IPS DF 19.7 (cell line): ENCODE measurements at regions not wholly inside any gene's neighbourhood (a gene's known extent, or its start where the extent isn't known, plus 50 kb on each side); places are given as distances from the start of the nearest gene placed in this dataset.
"Not testable (repeated sequence)": the region's sequence is repeated elsewhere in the genome, so short reads cannot be mapped to it uniquely, and the experiment has no call there.

Source experiments
- DNase-seq: peaks from one replicate; pipeline ENCODE4 v3.0.0-alpha.2; 2013; ENCODE audit warnings: low read depth, low spot score

- DNase-seq = no peak
These were observed 401.1 kb downstream of the CD83 start for GRCh38 chr6:14518515-14519217.

DNA sequence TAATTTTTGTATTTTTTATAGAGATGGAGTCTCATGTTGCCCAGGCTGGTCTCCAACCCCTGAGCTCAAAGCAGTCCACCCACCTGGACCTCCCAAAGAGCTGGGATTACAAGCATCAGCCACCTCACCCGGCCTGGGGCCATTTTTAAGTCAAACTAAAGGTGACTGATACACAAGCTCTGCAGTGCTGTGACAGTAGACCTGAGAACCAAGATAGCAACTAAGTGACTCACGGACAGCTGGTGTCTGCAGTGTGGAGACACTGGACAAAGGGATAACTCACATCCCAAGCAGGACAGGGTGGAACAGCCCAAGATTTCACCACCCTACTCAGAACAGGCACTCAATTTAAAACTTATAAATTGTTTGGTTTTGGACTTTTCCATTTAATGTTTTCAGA, 402.5 kb downstream of the CD83 start:
- DNase-seq = no peak

DNA sequence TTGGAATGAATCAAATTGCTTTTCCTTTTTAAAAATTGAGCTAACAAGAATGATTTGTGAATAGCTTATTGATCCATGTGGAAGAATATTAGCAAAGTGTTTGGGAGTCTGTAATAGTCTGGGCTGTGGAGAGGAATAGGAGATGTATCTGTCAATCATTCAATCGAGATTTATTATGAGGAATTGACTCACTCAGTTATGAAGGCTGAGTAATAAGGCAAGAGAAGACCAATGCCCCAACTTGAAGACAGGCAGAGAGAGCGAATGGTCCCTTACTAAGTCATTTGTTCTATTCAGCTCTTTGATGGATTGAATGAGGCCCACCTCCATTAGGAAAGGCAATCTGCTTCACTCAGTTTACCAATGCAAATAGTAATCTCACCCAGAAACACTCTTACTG, 403.0 kb downstream of the CD83 start:
- DNase-seq = no peak

DNA sequence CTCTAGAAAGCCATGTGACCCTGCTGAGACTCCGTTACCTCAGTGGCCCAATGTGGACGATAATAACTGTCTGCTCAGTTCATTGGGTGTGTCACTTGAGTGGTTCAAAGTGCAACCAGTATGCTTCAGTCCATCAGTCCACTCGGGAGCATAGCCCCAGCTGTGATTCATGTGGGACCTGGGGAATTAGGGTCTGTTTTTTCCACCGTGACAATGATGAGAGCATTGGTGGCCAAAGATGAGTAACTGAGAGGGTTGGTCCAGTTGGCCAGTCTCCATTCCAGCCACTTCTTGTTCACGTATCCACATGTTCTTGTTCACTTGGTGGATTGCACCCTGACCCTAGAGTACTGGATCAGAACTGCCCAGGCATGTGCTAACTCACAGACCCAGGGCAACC, 403.6 kb downstream of the CD83 start:
- DNase-seq = no peak

DNA sequence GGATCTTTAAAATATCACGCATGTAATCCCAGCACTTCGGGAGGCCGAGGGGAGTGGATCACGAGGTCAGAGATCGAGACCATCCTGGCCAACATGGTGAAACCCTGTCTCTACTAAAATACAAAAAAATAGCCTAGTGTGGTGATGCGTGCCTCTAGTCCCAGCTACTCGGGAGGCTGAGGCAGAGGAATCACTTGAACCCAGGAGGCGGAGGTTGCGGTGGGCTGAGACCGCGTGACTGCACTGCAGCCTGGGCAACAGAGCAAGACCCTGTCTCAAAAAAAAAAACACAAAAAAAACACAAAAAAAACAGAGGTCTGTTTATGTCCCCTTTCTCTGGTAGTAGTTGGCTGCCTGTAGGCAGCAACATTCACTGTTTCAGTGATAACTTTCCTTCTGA, 404.3 kb downstream of the CD83 start:
- DNase-seq = not testable (repeated sequence)

DNA sequence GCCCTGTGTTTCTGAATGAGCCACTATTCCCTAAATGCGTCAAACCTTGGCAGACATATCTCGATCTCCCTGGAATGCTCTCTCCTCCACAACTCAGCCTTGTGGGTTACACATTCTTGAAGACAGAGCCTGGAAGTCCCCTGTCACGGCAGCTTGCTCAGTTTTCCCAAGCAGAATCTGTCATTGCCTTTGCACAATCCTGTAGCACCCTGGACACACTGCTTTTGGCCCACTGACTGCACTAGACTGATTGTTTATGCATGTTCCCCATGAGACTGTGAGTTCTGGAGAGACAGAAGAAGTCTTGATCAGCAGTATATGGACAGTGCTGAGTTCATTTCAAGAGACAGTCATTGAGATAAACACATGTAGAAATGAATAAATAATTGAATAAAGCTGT, 406.7 kb downstream of the CD83 start:
- no peak for DNase-seq

DNA sequence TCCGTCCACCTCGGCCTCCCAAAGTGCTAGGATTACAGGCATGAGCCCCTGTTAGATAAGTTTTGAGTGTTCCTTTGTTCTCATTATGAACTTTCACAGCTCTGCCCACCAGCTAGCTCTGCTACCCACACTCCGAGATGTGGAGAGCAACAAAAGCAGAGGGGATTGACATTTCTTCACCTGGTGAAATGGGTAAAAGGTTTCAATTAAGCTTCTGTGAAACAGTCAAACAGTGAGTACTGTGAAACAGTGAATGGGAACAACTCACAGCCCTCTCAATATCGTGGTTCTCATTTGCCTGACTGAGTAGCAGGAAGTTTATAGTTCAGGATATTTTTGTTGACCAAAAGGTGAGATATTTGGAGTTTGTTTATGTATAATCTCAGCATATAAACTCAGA, 412.8 kb downstream of the CD83 start:
- DNase-seq = no peak

- no peak for DNase-seq
These were observed 415.9 kb downstream of the CD83 start for GRCh38 chr6:14533446-14533845.

- DNase-seq = no peak
These were observed 419.5 kb downstream of the CD83 start for GRCh38 chr6:14537030-14537429.

- DNase-seq = no peak
These were observed 422.7 kb downstream of the CD83 start for GRCh38 chr6:14540276-14540675.

- DNase-seq = peak; percentile 7
These were observed 423.4 kb downstream of the CD83 start for GRCh38 chr6:14540810-14541540.

DNA sequence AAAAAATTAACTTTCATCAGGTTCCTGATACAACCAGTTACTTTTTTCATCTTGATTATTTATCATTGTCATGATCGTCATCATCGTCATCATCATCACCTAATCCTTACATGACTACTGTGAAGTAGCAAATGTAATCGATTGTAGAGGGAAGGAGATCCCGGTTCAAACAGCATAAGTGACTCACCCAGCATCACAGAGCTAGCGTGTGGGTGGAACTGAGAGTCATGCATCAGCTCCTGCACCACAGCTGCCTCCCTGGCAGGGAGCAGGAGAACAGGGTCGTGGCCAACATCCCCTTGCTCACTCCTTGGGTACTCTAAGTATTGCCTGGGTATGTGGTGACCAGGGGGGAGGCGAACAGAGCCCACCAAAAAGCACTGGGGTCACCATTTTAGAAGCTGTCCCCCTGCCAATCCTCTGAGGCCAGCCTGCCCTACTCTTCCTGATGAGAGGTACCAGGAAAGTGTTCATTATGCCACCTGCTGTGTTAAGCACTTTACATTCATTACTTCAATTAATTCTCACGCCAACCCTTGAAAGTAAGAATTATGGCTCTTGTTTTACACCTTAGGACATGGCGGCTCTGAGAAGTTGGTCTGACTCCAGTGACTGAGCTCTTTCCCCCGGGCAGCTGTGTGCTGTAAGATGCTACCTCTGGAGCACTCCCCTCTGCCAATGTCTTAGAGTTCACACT, 425.2 kb downstream of the CD83 start:
- DNase-seq = no peak

DNA sequence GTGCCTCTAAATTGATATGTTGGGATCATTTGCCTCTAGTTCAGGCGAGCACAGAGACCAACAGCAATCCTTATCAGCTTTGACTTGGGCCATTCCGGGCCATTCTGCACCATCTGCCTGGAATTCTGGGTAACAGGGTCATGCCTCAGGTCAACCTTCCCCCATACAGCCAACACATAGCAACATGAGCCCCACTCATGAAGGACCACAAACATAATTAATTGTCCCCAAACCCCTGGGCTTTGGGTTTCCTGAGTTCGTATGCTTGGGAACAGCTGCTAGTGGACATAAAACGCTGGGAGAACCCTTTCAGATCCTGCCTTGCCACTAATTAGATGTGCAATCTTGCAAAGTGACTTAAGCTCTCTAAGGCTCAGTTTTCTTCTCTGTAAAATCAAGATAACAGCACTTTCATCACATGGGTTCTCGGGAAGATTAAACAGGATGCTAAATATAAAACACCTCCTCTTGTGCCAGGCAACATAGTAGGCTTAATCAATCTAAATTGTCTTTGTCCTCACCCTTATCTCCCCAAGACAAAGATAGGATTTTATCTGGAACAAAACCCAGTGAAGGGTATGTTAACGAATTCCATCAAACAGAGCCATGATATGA, 426.5 kb downstream of the CD83 start:
- DNase-seq = no peak

DNA sequence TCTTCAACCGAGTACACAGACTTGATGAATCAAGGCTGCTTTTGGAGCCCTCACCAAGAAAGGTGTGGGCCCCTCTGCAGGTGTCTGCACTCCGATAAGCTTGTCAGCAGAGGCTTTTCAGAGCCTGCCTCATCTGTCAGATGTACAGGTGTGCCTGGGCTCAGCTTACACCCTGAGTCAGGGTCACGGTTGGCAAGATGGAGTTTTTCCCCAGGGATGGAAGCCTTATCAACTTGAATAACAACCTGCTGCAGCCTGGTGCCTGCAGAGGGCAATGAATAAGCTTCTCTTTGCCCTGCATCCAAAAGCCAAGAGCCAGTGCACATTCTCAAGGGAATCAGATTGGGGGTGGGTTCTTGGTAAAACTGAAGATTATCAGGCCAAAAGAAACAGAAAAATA, 427.1 kb downstream of the CD83 start:
- no peak for DNase-seq

DNA sequence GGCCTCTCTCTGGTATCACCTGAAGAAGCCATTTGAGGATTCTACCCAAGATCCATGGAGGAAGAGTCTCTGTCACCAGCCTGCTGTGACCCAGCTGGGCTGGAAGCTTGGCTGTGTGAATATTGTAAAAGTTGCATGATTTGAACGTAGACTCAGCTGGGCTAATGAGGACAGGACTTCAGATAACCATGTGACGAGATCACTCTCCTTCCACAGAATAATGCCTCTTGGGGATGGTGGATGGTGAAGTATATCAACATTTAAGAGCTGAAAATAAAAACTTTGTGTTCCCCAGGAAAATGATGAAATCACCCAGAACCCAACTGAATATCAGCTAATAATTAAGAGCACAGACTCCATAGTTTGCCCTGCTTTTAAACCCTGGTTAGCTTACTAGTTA, 427.9 kb downstream of the CD83 start:
- DNase-seq = no peak

GRCh38 chr6:14546036-14546435, 428.5 kb downstream of the CD83 start:
- no peak for DNase-seq

DNA sequence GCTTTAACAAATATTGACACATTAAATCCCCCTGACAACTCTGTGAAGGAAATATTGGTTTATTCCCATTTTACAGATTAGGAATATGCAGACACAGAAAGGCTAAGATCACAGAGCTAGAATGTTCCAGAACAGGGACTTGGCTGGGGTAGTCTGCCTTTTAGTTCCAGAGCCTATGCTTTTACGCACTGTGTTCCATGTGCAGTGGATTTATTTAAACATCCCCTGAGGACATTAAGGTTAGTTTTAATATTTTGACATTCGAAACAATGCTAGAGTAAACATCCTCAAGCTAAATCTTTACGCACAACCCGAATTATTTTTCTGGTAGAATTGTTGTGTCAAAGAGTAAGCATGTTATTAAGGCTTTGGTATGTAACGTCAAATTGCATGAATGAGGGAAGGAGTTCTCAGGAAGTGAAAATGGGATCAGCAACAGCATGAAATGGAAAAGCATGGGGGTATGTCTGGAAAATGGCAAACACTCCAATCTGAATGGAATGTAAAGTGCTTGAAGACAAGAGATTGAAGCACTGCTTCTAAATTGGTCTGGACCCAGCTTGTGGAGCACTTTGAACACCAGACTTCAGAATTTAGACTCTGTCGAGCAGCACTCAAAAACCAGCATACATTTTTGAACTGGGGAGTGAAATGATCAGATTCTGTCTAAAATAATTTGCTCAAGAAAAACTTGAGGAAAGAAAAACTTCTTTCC, 429.9 kb downstream of the CD83 start:
- no peak for DNase-seq

DNA sequence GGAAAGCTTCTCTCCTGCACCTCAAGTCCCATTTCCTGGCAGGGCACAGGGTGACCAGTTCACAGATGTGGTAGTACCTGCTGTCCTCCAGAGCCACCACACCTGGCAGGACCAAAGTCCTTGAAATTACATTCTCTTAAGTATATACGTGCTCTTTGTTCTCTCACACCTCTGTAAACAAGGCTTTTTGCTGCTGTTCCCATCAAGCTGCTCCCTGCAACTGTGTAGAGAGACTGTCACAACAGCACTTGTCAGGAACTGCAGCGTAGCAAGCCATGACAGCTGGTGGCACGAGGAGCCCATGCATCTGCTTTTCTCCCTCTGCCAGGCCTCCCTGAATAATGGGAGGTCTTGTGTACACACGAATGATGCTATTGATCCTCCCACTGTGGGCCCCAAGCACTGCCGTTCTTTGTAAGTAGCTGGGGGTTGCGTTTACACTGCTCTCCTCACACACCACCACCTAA, 431.8 kb downstream of the CD83 start:
- DNase-seq = no peak

- DNase-seq = no peak
These were observed 432.3 kb downstream of the CD83 start for GRCh38 chr6:14549871-14550270.

- DNase-seq = no peak
These were observed 432.8 kb downstream of the CD83 start for GRCh38 chr6:14550410-14550809.

- no peak for DNase-seq
These were observed 433.2 kb downstream of the CD83 start for GRCh38 chr6:14550822-14551221.

DNA sequence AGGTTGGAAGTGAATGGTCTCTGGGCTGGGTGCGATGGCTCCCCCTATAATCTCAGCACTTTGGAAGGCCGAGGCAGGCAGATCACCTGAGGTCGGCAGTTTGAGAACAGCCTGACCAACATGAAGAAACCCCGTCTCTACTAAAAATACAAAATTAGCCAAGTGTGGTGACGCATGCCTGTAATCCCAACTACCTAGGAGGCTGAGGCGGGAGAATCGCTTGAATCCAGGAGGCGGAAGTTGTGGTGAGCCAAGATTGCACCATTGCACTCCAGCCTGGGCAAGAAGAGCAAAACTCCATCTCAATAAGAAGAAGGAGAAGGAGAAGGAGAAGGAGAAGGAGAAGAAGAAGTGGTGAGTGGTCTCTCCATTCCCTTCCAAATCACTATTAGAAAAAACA, 434.0 kb downstream of the CD83 start:
- DNase-seq = not testable (repeated sequence)
